Stimulated activated CD8-positive, alpha-beta memory T cell treated with anti-CD3 and anti-CD28 coated beads, Interleukin-7, amount 100 ng/mL, for 1 hour (primary cell): ENCODE measurements at regions not wholly inside any gene's neighbourhood (a gene's known extent, or its start where the extent isn't known, plus 50 kb on each side); places are given as distances from the start of the nearest gene placed in this dataset.

ENCODE experiments used
- DNase-seq, 2 donors: peaks; one replicate each; pipeline ENCODE4 v3.0.0-alpha.2; 2020; ENCODE audit warnings: low read depth in 2 of 2

DNA sequence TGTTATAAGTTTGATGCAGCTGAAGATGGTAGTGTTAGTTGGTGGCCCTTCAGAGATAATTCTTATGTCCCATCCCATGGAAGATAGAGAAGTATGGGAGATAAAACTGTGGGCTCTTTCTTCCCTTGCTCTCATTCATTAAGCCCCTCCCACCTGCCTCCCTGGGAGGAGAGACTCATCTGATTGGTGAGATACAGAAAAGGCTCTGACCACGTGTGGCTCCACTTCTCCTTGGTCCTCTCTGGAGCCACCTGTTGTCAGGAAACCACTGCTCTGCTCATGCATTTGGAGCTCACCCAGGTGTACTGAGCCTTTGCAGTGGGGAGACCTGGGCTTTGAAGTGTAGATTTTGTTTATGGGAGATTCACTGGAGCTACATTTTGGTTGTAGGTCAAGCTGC lies 293.2 kb upstream of the RASGRP1 start:
- DNase-seq: no peak

DNA sequence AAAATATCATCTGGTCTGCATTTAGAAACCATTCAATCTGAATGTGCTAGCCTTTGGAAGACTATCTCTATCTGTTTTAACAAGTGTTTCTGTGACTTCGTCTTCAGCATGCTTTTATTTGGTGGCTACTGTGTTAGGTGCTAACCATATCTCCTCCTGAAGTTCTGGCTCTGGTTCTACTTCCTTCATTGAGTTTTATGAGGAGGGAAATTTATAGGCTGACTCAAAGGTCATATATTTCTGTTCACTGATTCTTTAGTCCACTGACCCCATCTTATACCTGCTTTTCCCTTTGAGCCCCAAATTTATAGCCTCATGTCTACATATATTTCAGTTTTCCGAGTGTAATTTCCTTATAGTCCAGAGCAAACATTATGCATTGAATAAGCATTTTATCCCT lies 295.0 kb upstream of the RASGRP1 start:
- DNase-seq: no peak

DNA sequence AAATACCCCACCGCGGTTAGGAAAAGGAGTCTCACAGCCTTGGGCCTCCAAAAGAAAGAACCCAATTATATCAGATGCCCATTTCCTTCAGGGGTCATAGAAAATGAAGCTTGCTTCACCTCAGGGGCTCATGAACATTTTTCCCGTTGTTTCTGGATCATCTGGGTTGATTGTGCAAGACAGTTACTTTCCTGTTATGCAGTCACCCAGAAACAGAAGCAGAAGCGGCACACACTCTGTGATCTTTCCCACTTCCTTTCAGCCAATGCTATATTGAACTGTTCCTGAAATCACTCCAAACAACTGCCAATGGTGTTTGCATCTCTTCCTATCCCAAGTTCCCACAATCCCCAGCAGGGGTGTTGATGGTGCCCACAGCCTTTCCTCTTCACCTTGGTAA lies 295.6 kb upstream of the RASGRP1 start:
- DNase-seq: no peak

- DNase-seq: no peak
Observed at GRCh38 chr15:38860674-38861073, 296.1 kb upstream of the RASGRP1 start.

DNA sequence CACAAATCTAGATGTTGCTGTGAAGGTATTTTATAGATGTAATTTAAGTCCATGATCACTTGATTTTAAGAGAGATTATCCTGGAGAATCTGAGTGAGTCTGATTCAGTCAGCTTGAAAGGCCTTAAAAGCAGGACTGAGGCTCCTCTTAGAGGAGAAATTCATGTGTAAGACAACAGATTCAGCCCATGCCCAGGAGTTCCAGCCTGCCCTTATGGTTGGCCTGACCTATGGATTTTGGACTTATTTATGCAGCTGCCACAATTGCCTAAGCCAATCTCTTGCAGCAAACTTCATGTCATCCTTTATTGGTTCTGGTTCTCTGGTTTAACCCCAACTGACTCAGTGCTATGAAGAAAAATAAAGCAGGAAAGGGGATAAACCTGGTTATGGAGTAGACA lies 296.5 kb upstream of the RASGRP1 start:
- no peak for DNase-seq

DNA sequence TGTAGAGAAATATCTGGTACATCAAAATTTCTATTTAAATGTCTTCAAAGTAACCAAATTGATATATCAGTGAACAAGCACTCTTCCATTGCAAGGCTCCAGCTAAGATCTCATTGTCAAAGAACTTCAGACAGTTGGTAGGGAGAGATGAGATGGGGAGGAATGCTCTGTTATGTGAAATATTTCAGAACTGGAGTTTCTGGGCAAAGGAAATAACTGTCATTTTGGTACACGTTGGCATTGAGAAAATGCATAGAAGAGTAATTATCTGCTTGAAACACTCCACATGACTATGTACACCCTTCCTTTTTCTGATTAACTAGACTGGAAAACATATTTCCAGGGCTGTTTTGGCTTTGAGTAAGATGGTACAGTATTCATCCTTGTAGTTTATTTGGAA lies 297.5 kb upstream of the RASGRP1 start:
- DNase-seq: no peak

- no peak for DNase-seq
Observed at GRCh38 chr15:38863381-38863780, 298.8 kb upstream of the RASGRP1 start.

DNA sequence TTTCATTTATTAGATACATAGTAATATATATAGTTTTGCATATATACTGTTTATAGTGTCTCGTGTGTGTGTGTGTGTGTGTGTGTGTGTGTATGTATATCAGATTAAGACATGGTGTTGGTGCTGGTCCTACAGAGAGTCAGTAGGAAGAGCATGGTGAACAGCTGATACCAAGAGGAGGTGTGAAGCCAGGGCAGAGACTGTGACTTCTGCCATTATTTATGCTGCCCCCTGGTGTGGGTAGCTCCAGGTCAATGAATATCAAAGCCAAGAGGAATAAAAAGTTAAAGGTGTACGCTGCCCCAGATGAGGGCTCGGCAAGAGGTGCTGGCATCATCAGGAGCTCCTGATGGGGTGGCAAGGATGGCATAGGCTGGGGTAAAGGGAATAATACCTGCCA lies 299.5 kb upstream of the RASGRP1 start:
- DNase-seq: no peak

DNA sequence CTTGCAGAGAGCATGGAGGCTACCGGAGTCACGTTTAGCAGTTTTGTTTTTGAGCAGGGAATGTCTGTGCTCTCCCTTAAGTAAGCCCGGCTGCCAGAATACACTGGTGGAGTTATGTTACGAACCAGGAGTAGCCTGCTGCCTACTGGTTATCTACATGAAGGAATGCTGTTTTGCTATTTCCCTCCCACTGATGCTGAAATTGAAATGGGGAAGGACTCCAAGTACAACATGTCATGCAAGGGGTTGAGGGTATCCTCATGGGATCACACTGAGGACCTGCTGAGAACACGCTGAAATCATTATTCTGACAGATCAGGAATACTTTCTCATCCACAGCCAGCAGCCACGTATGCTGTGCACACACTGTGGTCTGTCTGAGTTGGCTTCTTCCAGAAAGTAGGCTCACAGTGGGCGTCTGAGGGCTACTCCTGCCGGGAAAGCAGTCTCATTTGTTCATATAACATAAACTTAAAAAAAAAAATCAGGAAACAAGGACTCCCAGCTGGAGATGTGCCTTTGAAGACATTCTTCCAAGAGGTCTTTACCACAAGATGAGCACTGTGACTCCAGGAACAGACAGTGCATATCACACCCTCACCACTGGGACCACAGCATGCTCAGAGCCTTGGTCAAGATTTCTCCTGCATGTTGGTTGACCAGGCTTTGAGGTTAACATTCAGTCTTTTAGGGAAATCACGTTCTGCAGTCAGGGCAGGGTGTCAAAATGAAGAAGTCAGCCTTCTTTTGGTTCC lies 300.4 kb upstream of the RASGRP1 start:
- no peak for DNase-seq

- no peak for DNase-seq
Observed at GRCh38 chr15:38867556-38867955, 302.9 kb upstream of the RASGRP1 start.

GRCh38 chr15:38868326-38869114 lies 303.9 kb upstream of the RASGRP1 start:
- DNase-seq: no peak

DNA sequence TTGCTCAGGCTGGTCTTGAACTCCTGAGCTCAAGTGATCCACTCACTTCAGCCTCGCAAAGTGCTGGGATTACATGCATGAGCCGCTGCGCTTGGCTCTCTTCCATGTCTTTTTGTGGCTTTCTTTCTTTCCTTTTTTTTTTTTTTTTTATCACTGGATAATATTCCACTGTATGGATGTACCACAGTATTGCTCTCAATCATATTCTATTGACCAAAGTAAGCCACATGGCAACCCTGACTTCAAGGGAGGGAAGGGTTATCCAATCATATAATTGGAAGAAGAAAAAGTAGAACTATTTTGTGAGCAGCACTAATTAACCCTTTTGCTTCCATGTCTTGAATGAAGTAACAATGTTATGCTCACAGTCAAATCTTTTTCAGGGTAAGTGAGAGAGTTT lies 307.0 kb upstream of the RASGRP1 start:
- DNase-seq: no peak

DNA sequence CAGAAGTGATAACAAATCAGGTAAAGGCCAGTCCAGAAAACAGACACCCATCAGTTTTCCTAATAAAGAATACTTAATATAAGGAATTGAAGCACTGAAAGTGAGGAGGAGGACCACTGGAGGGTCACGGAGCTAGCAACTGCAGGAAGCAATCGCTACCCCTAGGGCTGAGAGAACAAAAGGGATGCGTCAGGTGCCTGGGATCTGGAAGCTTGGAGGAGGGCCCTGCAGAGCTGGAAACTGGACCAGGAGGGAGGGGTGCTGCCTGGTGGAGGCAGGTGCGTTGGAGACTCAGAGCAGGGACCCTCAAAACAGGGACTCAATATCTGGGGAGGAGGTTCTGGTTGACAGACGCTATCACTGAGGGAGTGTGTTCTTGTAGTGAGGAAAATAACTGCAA lies 308.1 kb upstream of the RASGRP1 start:
- DNase-seq: no peak

- no peak for DNase-seq
Observed at GRCh38 chr15:38873158-38873557, 308.5 kb upstream of the RASGRP1 start.

DNA sequence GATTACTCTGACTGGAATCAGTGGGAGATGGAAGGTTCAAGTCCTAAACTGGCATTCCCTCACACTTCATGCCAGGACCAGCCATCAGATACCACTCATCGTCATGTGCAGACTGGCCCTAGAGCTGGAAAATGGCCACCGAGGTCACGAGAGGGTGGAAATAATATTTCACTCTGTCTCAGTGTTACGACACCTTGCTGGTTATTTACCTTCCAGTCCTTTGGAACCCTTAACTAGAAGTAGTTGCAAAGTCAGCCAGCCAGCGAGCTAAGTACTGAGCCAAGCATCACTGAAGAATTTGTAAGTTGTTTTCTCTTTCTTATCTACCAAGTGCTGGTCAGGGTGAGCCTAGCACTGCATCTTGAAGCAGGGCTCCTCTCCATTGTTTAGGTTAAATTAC lies 309.9 kb upstream of the RASGRP1 start:
- DNase-seq: no peak

- DNase-seq: no peak
Observed at GRCh38 chr15:38876211-38876610, 311.6 kb upstream of the RASGRP1 start.

DNA sequence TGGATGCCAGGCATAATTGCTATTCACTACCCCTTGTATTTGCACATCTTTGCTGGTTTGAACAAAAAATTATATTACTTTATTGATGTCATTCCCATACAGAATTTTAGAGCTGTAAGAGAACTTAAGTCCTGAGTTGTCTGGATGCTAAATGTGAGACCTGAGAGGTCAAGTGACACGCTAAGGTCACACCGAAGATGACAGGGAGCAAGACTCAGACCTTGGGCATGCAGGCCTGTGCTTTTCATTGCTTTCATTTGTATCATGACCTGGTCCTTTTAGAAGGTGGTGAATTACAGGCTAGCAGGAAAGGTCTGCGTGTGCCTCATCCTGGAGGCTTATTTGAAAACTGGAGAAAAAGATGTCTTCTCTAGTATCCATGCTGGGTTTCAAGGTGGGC lies 312.0 kb upstream of the RASGRP1 start:
- no peak for DNase-seq

GRCh38 chr15:38877471-38877870 lies 312.9 kb upstream of the RASGRP1 start:
- no peak for DNase-seq

DNA sequence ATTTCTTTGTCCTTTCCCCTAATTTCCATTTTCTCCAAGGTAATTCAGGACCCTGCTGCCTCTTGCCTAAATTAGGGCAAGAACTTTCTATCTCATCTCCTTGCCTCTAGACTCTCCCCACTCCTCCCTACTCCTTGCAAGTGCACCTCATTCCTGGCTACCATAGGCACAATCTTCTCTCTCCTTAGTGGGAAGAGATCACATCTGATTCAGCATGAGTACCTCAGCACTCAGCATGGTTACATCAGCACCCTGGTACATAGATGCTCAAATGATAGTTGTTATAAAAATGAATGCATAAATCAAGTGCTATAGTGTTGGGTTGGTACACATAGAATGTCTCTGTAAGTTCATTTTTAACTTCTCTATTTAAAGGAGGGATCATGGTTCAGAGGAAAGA lies 313.4 kb upstream of the RASGRP1 start:
- DNase-seq: no peak

- no peak for DNase-seq
Observed at GRCh38 chr15:38878926-38879325, 314.3 kb upstream of the RASGRP1 start.

- DNase-seq: no peak
Observed at GRCh38 chr15:38879909-38880471, 315.4 kb upstream of the RASGRP1 start.

- no peak for DNase-seq
Observed at GRCh38 chr15:38882221-38882620, 317.6 kb upstream of the RASGRP1 start.

DNA sequence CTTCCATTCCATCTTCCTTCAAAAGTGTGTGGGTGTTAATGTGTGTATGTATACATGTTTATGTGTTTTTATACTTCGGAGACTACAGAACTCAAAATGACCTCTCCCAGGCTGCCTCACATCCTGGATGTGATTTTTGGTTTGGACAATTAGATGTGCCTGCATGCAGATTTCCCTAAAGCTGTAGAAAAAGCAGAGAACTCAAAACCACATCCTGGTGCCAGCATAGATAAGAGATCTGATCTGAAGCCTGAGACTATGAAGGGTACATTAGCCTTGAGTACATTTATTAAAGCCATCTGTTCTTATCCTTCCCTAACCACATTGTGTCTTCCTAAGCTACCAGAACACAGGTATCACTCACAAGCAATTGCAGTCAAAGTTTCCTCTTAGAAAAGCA lies 319.4 kb upstream of the RASGRP1 start:
- no peak for DNase-seq
